GM19324 (cell line): ENCODE measurements at regions not wholly inside any gene's neighbourhood (a gene's known extent, or its start where the extent isn't known, plus 50 kb on each side); places are given as distances from the start of the nearest gene placed in this dataset.
"Not testable (repeated sequence)": the region's sequence is repeated elsewhere in the genome, so short reads cannot be mapped to it uniquely, and the experiment has no call there.

Experiments used
- ATAC-seq: cut with Tn5 transposase; IDR thresholded peaks from one replicate; pipeline ENCODE4 v1.9.1; 2021; ENCODE audit warnings: mild to moderate bottlenecking, moderate library complexity; ENCODE audit not compliant: unreplicated experiment, low FRiP score

DNA sequence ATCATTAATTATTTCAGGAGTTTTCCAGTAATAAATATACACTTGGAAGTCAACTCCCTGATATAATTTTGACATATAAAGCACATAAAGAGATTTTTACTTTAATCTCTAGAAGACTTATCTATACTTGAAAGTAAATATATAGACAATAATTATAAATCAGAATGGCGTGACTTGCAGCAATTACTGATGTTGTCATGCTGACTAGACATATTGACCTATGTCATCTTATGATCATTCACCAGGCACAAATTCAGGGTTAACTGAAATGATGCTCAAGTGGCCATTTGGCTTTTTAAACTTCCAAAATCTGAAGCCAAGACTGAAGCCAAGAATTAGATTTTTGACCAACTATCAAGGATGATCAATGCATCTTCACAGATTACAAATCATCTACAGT, 192.2 kb downstream of the MCHR2 start:
- no peak for ATAC-seq

DNA sequence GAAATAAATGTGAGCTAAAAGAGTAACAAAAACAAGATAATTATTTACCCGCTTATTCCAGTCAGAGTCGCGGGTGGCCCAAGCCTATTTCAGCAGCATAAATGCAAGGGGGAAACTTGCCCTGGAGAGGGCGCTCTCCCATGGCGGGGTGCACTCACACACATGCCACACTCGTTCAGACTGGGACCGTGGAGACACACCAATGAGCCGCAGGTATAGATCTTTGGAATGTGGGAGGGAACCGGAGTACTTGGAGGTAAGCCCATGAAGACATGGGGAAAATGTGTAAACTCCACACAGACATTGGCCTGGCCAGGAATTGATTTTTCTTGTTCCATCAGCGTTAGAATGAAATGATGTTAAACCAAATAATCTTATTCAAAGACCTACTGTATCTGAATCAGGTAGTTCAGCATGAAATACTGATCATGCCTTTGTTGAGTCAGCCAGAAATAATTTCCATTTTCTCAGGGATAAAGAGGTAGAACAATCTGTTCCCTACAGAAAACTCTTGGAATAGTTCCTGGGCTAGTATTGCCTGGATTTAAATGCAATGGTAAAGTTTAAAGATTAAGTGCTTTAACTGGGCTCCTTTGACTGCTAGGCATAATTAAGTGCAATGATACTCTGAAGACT, 191.5 kb downstream of the MCHR2 start:
- ATAC-seq, result no peak

DNA sequence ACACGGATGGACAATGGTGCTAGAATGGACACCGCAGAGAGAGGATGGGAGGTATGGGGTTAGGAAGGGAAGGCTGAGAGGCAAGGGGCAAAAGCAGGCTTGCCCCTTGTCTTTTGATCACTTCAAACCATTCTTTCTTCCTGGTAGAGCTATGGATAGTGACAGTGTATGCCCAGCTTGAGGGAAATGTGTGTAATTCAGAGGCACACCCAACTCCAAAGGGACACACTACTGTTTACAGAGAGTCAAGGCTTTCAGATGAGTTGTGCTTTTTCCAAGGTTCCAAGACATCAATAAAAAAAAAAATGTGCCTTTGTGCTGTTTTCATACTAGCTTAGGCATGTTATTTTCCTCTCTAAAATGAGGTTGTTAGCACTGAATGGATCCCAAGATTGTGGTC, 185.0 kb downstream of the MCHR2 start:
- ATAC-seq, result no peak

GRCh38 chr6:99810295-99810694, 183.7 kb downstream of the MCHR2 start:
- no peak for ATAC-seq

- ATAC-seq, result no peak
These were observed 182.9 kb downstream of the MCHR2 start for GRCh38 chr6:99810942-99811620.

DNA sequence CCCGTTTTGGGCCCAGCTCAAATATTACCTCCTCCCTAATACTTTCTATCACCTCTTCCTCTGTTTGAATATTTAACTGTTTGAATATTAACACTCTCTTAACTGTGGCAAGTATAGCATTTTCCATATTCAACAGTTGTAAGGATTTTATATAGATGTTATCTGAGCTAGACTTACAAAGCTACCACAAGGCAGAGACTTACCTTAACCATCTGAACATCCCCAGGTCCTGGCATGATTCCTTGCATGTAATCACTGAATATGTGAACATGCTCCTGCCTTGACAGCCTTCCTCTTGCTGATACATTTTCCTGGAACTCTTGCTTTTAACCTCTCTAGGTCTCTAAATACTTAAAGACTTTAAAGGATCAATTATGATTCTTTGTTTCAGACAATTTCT, 182.4 kb downstream of the MCHR2 start:
- no peak for ATAC-seq

GRCh38 chr6:99813565-99813964, 180.5 kb downstream of the MCHR2 start:
- ATAC-seq, result no peak

DNA sequence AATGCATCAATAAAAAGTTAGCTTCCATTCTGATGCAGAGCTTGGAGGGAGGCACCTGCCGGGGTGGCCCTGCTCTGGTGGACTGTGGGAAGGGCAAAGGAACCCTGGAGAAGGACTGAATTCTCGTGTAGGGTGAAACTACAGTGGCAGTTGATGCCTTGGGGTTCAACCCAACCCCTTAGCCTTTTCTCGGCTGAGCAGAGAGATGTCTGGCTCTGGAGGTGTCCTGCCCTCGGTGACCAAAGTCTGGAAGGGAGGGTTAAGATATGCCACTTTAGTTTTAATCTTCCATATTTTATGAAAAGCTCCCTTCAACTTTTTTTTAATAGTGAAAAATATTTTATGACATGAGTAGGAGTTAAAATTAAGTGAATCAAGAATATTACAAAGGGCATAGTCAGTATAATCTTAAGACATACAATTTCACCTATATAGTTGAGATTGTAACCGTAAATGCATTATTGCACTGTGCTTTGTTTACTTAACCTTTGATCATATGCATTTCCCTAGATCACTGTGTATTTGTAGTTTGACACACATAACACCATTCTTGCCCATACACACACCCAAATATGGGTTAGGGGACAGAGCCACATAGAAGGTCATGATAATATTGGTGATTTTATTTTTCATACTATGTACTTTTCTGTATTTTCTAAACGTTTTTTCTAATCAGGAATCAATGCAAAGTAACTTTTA, 179.6 kb downstream of the MCHR2 start:
- ATAC-seq, result no peak

GRCh38 chr6:99816795-99817194, 177.2 kb downstream of the MCHR2 start:
- ATAC-seq, result no peak

- ATAC-seq, result no peak
These were observed 175.9 kb downstream of the MCHR2 start for GRCh38 chr6:99818161-99818560.

DNA sequence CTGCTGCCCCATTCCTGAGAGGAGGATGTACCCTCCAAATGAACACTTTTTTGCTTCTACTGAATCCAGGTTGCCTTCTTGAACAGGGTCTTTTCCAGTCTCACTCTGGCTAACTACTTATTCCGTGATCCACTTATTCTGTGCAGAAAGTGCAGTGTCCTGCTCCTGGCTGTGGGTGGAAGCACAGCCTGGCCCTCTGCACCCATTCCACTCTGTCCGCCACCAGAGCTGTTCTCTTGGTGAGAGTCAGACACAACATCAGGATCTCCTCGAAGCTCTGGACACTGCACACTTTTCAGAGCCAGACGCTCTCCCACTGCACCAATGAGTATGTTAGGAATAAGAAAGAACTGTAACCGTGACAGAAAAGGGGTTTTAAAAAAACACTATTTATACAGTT, 174.2 kb downstream of the MCHR2 start:
- no peak for ATAC-seq

- no peak for ATAC-seq
These were observed 172.9 kb downstream of the MCHR2 start for GRCh38 chr6:99821164-99821563.

- no peak for ATAC-seq
These were observed 171.1 kb downstream of the MCHR2 start for GRCh38 chr6:99822741-99823512.

GRCh38 chr6:99823513-99824235, 170.3 kb downstream of the MCHR2 start:
- ATAC-seq, result not testable (repeated sequence)

- ATAC-seq, result no peak
These were observed 161.0 kb downstream of the MCHR2 start for GRCh38 chr6:99833034-99833433.

GRCh38 chr6:99836471-99836870, 157.6 kb downstream of the MCHR2 start:
- no peak for ATAC-seq

GRCh38 chr6:99838607-99839006, 155.4 kb downstream of the MCHR2 start:
- ATAC-seq, result no peak

- no peak for ATAC-seq
These were observed 152.7 kb downstream of the MCHR2 start for GRCh38 chr6:99841297-99841696.

DNA sequence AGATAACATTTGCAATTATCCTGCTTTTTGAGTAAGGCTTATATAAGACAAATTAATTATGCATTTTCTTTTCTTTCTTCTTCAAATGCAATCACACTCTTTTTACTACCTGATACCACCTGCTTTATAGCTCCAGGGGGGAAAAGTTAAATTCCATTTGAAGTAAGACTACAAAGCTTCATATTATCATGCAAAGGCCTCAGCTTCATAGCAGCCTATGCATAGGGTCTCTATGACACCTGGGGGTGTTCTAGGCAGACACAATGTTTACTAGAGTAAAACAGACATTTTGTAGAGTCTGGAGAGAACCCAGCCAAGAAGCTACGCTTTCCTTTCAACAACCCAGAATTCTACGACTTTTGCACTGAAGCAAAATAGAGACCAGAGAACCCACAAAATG, 148.0 kb downstream of the MCHR2 start:
- ATAC-seq, result no peak

GRCh38 chr6:99850841-99851240, 143.2 kb downstream of the MCHR2 start:
- no peak for ATAC-seq
